NCI-H1105 treated with DMSO at 0.1 percent for 48 hours (cell line): ENCODE measurements at regions not wholly inside any gene's neighbourhood (a gene's known extent, or its start where the extent isn't known, plus 50 kb on each side); places are given as distances from the start of the nearest gene placed in this dataset.

Experiments used
- DNase-seq: peaks from one replicate; lab custom pipeline; 2025; lab: John Stamatoyannopoulos, UW

DNA sequence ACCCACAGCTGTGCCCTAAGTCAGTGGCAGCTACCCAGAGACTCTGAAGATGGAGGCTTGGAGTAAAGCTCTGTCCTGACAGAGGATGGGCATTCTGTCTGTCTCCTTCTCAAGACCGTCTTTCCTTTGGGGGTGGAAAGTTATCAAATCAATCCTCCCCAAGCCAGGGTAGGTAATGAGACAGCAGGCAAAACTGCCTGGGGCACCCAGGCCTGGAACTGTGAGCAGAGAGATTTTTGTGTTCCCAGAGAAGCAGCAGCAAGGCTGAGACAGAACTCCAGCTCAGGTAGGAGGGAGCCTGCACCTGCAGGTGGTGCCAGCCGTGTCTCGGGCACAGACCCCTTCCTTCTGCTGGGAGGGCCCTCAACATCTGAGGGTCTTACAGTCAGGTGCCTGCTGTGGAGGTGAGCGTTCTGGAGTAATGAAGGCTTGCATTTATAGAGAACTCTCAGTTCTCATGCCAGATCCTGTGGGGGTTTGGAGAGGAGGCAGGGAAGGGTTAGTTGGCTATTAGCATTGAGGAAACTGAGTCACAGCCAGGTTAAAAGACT, 95.6 kb downstream of the RIPK4 start:
- no peak for DNase-seq

DNA sequence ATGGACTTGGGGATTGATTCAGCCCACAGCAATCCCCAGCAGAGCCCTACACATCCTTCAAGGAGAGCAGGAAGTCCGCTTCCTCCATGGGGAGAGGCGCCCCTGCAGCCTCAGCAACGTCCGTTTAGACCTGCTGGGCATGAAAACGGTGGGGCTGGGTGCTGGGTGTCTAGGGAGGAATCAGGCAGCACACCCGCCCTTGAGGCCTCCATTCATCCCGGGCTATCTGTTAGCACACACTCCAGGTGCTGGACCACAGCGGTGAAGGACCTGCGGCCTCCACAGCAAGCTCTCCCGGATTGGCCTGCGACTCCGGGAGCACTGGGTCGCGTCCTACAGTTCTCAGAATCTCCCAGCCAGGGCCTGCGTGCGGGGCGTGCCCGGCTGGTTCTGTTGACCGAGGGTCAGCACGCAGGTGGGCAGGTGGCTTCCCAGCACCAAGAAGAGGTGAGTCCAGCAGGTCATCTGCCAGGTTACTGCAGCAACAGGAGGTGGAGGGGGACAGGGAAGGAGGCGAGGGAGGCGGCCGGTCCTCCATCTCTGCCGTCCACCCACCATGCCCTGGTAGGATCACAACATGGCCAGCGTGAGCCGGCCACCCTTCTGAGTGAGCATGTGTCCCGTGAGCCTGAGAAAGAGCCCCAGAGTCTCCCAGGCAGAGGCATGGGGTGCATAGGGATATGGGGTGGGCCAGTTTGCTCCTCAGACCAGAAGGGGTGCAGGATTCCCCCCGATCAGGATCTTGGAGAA, 96.6 kb downstream of the RIPK4 start:
- no peak for DNase-seq

DNA sequence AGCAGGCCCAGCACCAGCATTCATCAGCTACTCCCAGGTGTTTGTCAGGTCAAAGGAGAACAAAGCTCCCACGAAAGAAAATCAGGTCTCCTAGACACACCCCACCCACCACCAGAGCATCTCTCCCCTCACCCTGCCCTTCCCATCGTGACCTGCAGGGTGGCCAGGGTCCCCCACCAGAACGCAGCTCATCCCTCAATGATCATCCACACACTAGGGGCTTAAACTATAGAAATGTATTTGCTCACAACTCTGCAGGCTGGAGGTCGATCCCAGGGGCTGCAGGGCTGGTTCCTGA, 97.4 kb downstream of the RIPK4 start:
- DNase-seq: no peak

DNA sequence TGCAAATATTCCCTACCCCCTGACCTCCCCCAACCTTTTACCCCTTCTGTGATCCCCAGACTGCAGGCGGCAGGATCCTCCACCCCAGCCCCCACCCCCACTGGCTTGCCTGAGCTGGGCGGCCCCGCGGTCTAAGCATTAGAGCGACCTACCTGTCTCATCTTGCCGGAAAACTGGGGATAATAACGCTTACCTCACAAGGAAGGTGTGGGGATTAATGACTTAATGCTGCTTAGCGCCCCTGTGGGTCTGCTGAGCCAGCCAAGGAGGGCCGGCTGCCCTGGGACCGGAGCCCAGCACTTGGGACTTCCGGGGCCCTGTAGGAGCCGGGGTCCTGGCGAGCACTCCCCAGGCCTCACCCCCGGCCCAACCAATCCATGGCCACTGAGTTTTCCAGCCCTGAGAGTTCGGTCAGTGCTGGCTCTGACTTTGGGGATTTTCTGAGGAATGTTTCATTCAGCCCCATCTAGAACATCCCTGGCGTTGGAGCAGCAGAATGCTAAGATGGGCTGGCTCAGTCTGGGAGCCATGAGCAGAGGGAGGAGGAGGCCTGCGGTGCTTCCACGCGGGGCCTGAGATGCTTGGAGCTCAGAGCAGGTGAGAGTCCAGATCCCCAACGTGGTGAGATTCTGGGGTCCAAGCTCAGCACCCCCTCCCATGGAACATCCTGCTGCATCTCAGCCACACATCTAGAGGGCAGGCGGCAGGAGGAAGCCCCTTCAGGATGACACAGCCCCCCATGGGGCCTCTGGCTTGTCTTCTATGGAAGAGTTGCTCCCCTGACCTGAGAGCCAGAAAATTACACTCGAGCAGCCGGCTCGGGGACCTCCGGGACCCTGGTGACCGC, 97.9 kb downstream of the RIPK4 start:
- DNase-seq: no peak

DNA sequence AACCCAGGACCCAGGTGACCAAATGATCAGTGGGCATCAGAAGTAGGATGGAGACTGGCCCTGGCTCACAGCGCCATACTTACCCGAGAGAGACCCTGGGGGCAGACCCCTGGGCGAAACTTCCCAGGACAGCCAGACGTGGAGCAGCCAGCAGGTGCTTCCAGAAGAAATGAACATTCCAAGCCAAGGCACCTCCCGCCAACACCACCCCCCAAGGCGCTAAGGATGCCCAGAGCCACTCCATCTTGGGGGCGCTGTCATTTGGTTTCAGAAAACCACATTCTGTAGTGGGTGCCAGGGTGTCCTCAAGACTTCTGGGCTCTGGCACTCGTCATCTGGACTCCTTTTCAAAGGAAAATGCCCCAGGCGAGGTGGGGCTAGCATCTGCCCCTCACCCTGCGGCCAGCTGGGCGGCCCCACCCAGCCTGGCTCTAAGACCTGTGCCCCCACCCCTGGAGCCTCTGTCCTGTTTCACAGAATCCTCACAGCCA, 98.8 kb downstream of the RIPK4 start:
- no peak for DNase-seq

DNA sequence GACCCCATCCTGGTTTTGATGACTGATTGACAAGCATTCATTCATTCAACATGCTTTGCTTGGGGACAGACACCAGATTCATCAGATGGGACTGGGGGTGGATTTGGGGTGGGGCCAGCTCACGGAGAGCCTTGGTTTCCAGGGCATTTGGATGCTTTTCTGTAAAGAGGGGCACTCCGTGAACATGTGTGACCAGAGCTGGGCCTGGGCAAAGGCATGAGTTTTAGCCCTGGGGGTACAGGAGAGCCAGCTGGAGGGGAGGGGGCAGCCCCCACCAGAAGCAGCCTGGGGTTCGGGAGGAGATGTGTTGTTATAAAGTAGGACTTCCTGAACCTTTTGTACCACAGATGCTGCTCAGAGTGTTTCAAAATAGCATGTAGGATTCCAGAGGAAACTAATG, 99.7 kb downstream of the RIPK4 start:
- DNase-seq: no peak

DNA sequence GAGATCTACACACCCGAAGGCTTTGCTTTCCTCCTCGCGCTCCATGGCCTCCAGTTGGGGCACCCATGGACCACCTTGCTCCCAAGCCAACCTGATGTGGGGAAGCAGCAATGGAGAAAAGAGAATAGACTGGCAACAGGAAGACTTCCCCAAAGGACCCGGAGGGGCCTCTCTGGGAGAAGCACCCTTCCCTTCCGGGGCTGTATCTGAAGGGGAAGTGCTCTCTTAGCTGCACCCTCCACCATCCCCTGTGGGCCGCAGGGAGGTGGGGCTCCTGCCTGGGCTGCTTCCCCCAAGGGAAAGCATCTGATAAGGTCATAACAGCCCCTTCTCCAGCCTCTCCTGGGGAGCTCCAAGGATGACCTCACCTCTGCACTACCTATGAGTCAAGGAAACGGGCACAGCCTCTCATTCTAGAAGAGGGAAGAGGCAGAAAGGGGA, 100.2 kb downstream of the RIPK4 start:
- DNase-seq: no peak

DNA sequence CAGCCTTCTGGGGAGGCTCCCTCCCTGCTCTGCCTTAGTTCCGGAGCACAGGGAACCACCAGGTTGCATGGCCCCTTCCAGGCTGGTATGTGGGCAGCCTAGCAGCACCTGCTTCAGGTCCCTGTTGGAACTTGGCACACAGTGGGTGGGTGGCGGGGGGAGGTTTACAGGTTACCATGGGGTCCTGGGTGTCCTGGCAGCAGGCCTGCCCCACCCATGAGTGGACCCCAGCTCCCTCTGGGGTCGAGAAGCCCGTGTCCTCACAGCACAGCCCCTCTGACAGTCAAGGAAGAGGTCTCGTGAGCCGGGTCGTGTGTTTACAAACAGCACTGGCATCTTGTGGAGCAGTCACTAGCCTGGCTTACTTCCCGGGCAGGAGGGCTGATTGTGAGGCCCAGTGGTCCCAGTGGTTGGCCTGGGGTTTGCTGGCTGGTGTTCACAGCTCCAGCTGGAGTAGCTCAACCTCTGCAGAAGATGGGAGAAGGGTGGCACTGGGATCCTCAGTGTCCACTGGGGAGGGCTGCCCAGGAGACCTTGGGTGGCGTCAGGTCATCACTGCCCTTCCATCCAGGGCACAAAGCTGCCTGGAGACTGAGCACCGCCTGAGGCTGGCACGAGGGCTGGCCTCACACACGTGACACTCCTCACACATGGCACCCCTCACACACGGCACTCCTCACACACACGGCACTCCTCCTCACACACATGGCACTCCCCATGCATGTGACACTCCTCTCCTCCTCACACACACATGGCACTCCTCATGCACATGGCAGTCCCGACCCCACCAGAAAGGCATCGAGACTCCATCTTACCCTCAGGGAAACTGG, 100.9 kb downstream of the RIPK4 start:
- DNase-seq: no peak

DNA sequence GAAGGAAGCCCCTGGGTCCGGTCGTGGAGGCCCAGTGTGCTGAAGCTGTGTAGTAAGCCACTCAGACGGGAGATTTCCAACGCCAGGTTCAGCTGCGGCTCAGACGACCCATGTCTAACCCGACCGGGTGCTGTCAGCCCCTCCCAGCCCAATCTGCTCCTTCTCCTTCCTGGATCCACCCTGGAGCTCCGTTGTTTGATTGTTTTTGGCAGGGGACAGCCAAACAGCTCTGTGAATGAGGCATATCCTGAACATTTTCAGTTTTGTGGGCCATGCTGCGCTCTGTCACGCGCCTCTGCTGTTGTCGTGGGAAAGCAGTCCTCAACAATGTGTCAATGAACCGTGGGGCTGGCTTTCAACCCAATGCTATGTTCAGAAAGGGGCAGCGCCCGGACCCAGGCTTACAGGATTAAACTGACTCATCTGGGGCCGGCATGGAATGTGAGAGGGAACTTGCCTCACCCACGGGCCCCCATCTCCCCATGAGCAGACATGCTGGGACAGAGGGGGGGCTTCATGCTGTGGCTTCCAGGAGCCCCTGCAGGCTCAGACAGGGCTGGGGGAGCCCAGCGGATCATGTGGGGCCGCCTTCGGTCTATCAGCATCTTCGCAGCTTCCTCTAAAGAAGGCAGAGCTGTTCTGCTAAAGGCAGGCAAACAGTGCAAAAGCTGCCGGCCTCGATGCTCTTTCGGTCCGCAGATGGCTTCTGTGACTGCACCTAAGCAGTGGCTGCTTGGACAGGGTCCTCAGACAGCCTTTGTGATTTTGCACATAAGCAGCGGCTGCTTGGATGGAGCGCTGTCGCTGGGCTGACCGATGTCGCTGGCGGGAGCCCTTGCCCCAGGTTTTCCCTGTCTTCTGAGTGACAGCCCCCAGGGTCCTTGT, 101.7 kb downstream of the RIPK4 start:
- no peak for DNase-seq

DNA sequence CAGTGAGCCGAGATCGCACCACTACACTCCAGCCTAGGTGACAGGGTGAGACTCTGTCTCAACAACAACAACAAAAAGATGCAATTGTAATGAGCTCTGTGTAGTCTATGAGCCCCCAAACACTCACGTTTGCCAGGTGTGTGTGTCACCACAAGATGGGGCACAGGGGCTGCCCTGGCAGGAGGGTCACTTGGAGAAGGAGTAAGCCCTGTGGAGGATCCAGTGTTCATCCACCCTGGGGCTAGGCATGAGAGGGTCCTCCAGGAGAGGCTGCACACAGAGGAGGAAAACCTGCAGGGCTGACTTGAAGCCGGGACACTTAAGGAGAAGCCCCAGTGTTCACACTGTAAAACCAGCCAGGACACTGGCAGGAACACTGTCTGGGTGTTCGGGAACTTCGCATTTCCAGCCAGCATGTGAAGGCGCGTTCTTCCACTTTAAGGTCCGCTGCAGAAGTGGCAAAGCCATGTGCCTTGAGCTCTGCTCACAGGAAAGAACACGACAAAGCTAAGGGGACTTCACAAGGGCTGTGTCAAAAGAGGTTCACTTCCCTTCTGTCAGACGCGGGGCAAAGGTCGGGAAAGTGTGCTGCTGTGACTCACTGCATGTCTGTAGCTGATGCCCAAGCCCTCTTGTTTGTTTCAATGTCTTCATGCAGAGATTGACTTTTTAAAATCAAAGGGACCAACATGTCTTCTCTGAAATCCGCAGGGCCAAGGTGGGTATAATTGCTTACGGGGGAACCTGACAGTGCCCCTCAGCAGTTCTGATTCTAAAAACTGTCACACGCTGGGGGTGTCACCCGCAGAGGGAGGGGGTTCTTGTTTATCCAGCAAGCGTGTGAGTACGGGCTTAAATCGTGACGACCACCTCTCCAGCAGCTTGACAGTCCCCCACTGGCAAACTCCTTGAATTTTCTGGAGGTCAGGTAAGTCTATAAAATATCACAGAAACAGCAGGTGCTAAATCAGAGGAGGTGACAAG, 102.8 kb downstream of the RIPK4 start:
- no peak for DNase-seq

DNA sequence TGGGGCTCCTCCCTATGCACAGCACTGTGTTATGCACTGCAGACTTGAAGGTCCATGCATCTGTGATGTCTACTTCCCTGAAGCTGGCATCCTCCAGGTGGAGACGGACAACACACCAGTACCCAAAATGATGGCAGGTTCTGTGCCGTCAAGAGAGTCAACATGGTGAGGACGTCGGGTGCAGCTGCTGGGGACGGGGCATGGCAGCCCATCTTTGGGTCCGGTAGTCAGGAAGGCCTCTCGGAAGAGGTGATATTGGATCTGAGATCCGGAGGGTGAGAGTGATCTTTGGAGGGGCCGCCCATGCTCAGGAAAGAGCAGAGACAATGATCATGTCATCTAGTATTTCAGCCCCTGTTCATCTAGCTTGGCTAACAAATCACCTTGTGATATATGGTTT, 104.1 kb downstream of the RIPK4 start:
- DNase-seq: no peak

DNA sequence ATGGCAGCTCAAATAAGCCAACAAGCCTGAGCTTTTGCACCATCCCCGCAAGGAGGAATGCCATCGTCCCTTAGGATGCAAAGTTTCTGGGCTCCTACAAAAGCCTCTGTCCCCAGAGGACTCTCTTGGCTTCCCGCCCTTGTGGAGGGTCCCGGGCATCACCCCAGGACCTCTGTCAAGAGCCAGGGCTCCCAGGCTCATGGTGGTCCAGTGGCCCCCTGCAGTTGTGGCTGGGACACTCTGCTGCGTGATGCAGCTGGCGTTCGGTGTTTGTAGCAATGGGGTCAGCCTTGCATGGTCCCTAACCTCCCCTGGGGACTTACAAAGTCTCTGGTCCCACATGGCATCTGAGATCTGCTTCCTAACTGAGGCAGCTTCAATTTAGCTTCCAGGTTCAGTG, 104.7 kb downstream of the RIPK4 start:
- DNase-seq: no peak

DNA sequence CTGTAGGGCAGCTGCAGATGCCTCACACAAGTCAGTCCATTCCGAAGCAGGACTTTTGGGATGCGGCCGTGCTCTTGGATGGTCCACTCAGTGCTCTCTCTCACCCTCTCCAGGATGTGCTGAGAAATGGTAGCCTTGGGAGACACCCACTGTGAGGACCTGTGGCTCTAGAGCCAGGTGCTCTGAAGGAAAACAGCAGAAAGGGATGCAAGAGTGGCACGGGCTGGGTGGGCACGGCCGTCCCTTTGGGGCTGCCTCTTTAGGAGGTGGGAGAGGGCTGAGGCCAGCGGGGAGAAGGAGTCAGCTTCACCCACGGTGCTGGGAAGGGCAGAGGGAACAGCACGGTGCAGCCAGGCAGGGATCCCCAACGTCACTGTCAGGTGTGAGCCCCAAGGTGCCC, 106.1 kb downstream of the RIPK4 start:
- DNase-seq: no peak

DNA sequence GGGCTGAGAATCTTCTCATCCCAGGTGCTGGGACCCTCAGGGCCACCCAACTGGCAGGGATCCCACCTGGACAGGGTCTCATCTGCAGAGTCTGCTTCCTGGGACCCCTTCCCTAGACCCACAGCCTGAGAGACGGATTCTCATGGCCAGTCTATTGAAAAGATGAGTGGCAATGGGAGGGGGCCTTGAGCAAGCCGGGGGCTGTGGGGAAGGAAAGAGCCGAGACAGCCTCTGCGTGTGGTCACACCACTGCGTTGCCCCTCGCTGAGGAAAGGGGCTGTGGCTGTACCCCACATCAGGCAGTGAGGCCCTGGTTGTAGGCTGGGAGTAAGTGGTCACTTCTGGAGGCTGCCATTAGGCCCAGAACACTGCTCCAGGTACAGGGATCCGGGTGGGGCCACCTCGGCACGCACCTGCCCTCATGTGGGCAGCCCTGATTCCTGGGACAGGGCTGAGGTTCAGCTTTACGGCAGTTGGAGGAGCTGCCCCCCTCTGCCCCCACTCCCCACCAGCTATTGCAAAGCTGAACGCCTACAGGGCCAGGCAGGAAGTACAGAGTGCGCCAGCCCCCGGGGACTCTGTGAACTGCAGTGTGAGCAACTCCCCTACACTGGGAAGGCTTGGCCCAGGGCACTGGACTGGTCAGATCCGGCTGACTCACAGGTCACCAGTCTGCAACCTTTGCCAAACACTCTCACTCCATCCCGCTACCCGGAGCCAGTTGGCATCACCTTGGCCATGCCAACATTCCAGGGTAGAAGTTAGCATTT, 106.9 kb downstream of the RIPK4 start:
- DNase-seq: no peak

DNA sequence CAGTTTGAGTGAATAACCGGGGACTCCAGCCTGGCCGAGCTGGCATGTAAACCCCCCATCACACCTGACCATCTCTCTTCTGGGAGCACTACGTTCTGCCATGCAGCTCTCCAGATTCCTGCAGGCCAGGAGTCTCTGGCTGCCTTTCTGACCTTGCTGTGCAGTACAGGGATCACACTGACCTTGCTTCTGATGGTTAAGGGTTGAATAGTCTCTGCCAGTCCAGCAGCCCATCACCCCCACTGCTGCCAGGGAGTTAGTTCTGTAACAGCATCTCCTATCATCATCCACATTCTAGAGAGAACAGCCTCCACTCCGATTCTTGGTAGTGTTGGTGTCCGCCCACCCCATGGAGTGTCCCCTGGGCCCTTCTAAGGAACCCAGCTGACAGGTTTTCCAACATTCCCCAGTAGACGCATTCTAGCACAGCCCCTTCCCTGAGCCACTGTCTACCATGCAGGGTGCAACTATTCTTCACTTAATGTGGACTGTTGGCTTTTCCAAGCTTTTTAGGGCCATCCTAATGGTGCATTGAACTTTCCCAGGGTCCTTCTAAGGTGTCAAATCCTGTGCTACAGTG, 109.8 kb downstream of the RIPK4 start:
- DNase-seq: no peak

DNA sequence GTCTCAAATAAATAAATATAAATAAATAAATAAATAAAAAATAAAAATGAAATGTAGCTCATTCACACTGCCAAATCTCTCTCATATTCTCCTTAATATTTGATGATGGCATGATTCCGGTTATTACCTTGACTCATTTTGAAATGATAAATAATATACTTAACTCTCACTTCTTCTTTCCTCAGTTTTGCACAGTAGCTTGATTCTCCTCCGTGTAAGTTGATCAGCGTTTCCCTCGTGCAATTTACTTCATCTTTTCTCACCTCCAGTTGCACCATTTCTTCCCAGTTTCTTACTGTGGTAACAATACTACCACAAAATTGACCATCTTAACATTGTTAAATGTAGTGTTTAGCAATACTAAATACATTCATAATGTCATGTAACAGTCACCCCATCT, 111.6 kb downstream of the RIPK4 start:
- DNase-seq: no peak

DNA sequence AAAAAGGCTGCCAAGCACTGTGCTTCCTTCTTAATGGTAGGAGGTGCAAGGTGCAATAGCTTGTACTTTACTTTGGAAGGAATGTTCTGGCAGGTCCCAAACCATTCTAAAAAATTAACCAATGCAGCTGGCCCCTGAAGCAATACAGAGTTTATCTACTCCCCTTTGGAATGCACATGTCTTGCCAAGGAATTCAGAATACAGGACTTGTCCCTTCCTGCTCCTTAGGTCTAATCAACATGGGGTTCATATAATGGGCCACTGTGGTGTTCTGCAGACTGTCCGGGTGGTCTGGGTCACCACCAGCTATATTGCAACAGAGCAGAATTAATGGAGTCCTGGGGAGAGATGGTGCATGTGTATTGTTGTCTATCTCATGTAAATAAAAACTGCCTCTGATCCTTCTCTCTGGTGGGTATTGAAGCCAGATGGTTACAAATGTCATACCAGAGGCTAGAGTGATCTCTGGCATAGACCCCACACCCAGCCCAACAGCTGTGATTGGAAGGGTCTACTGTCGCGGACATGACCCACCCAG, 112.8 kb downstream of the RIPK4 start:
- DNase-seq: no peak

DNA sequence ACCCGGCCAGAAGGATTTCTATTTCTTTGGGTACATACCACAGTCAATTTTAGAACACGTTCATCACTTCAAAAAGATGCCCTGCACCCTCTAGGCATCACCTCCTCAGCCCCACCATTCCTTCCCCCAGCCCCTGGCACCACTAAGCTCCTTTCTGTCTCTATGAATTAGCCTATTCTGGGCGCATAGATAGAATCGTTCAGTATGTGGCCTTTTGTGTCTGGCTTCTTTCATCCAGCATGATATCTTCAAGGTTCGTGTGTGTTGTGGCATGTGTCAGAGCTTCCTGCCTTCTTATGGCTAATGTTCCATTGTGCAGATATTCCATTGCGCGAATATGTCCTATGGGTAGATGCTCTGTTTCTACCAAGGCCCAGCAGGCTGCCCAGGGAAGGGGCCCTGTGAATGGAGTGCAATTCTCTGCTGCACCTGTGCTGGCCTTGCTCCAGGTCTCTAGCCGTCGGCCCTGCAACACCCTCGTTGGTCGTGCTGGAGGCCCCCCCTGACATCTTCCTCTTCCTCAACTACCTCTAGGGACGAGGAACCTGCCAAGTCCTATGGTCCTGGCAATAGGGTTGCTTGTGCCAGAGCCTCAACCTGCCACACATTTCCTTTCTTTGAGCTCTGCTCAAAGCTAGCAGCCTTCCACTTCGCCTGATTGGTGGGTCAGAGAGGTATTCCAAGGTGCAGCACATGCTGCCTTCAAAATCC, 113.5 kb downstream of the RIPK4 start:
- DNase-seq: no peak
